GM21737 (cell line): ENCODE measurements at regions not wholly inside any gene's neighbourhood (a gene's known extent, or its start where the extent isn't known, plus 50 kb on each side); places are given as distances from the start of the nearest gene placed in this dataset.
"Not testable (repeated sequence)": the region's sequence is repeated elsewhere in the genome, so short reads cannot be mapped to it uniquely, and the experiment has no call there.

Source experiments
- ATAC-seq: cut with Tn5 transposase; IDR thresholded peaks from one replicate; pipeline ENCODE4 v1.9.1; 2021; ENCODE audit warnings: mild to moderate bottlenecking, moderate library complexity; ENCODE audit not compliant: unreplicated experiment

- ATAC-seq: no peak
Measured at GRCh38 chr18:49731860-49732311, 81.4 kb downstream of the ACAA2 start.

GRCh38 chr18:49731421-49731841 is 81.9 kb downstream of the ACAA2 start:
- ATAC-seq: no peak

DNA sequence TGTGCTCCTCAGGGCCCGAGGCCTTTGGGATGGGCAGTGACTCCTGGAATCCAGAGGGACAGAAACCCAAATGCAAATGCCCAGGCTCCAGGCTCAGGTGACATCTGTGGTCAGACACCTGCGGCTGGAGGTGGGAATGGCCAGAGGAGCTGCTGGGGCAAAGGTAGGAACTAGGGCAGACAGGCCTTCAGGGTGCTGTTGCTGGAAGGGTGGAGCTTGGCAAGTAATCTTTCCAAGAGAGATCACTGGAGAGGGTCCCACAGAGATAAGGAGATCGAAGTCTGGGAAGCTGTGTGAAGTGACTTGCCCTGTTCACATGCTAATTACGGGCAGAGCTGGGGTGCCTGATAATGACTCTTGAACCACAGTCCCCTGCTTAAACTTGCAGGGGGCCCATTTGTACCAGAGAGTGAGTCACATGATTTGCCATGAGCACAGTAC is 82.4 kb downstream of the ACAA2 start:
- ATAC-seq: no peak

DNA sequence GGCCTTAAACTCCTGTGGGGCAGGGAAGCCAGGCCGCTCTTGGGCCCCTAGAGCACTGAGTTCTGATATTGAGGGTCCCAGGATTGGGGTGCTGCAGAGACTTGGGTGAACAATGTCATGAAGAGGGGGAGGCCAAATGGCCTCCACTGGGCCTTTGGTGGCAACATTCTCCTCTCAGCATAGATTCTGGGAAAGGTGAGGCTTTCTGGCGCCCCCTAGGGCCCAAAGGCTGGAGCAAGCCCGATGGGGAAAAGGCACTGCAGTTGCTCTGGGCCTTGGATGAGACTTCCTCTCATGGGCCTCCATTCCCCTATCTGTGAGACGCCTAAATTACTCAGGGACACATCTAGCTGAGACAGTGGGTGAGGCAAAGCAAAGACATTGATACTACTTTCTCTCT is 84.8 kb downstream of the ACAA2 start:
- no peak for ATAC-seq

- ATAC-seq: no peak
Measured at GRCh38 chr18:49727816-49728215, 85.5 kb downstream of the ACAA2 start.

- no peak for ATAC-seq
Measured at GRCh38 chr18:49726675-49726963, 86.7 kb downstream of the ACAA2 start.

GRCh38 chr18:49725809-49726674 is 87.3 kb downstream of the ACAA2 start:
- no peak for ATAC-seq

DNA sequence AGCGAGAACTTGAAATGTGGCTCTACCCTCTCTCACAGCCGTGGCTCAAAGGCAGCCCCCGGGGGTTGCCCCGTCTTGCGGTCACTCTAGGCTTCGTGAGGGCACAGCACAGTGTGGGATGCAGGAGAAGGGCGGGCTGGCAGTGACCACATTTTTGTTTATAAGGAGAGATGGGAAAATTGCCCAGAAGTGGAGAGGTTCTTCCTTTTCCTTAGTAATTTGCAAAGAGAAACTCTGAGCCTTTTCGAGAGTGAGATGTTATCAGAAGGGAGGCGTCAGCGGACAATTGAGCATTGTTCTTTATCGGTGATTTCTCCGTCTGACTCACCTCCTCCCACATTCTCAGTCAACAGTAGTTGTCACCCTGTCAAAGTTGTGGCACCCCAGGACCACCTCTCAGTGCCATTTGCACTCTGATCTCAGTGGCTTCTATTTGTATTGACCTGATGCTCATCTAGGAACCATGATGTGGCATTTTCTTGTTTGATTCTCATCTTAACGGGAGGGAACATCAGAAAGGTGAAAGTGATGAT is 89.6 kb downstream of the ACAA2 start:
- ATAC-seq: no peak

DNA sequence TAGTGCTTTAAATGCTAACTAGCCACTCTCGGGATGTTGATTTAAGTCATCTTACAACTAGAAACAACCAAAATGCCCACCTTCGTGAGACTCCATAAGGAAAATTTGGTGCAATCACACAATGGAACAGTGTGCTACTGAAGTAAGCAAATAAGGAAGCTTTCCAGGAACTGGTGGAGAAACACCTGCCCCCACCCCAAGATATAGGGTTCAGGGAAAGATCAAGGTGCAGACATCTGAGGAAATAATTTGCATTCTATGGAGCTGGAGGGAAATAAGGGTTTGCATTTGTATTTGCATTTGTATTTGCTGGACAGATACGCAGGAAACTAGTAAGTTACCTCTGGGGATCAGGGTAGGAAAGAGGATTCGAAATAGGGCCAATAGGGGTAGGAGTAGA is 90.9 kb downstream of the ACAA2 start:
- ATAC-seq: no peak

GRCh38 chr18:49721981-49722380 is 91.4 kb downstream of the ACAA2 start:
- no peak for ATAC-seq

DNA sequence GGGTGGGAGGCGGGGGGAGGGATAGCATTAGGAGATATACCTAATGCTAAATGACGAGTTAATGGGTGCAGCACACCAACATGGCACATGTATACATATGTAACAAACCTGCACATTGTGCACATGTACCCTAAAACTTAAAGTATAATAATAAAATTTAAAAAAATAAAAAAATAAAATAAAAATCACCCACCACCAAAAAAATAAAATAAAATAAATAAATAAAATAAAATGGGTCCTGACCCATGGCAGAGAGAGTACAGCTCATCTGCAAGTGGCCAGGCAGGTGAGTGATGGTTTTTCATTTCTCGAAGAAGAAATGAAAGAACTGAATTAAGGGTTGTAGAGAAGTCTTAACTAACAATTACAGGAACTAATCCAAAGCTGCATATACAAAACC is 92.4 kb downstream of the ACAA2 start:
- not testable (repeated sequence) for ATAC-seq

DNA sequence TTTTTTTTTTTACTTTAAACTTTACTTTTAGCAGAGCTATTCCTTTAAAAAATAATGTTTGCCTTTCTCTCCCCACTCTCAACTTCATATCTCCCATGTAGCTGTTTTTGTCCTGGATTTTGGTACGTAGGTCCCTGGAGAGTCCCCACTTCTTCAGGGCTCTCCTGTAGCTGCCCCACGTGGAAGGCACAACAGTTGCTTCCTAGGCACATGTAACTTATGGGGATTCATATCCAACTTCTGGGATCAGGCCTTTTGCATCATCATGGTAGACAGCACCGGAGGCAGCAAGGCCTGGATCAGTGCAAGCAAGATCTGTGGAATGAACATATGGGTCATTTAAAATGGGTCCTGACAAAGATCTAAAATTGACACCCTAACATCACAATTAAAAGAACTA is 95.7 kb downstream of the ACAA2 start:
- ATAC-seq: no peak

DNA sequence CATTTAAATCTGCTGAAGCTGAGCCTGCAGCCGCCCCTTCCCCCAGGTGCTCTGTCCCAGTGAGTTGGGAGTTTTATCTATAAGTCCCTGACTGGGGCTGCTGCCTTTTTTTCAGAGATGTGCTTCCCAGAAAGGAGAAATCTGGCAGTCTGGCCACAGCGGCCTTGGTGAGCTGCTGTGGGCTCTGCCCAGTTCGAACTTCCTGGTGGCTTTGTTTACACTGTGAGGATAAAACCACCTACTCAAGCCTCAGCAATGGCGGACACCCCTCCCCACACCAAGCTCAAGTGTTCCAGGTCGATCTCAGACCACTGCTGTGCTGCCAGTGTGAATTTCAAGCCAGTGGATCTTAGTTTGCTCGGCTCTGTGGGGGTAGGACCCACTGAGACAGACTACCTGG is 97.3 kb downstream of the ACAA2 start:
- ATAC-seq: no peak

GRCh38 chr18:49709347-49709690 is 104.0 kb downstream of the ACAA2 start:
- ATAC-seq: no peak

- ATAC-seq: no peak
Measured at GRCh38 chr18:49708662-49709346, 104.5 kb downstream of the ACAA2 start.

GRCh38 chr18:49707599-49707998 is 105.7 kb downstream of the ACAA2 start:
- ATAC-seq: no peak

DNA sequence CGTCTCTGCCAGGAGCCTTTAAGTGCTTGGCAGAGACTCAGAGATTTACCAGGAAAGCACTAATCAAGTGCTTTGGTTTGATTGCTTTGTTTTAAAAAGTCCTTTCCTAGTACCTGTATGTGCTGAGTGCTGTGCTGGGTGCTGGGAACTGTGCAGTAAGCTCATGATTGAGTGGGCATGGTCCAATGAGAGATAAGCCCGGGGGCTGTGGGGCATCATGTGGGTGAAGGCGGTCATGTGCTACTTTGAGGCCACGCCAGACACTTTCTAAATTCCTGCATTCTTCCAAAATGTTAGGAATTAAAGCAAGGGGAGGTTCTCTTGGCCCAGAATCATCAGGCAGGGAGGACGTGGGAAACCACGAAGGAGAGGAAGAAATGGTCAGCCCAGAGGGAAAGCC is 109.0 kb downstream of the ACAA2 start:
- no peak for ATAC-seq

DNA sequence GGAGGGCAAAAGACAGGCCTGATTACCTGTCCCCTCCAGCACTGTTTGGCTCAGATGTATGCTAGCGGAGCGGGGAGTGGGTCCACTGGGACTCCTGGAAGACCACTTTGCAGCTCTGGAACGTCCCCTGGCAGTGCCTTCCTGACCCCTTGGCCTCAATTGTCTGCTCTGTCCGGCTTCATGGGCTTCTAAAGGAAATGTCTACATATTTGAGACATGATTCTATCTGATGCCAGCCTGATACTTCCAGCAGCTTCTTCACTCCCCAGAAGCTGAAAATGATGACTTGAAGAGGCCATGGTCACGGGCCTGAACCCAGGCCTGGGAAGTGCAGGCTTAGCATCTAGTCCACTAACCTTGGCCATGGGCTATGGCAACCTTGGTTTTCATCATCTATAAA is 112.1 kb downstream of the ACAA2 start:
- ATAC-seq: no peak

GRCh38 chr18:49699303-49699702 is 114.0 kb downstream of the ACAA2 start:
- ATAC-seq: no peak

- no peak for ATAC-seq
Measured at GRCh38 chr18:49698525-49699025, 114.8 kb downstream of the ACAA2 start.

- no peak for ATAC-seq
Measured at GRCh38 chr18:49697757-49698524, 115.4 kb downstream of the ACAA2 start.
